ENCODE measurements at regions not wholly inside any gene's neighbourhood (a gene's known extent, or its start where the extent isn't known, plus 50 kb on each side); places are given as distances from the start of the nearest gene placed in this dataset.

DNA sequence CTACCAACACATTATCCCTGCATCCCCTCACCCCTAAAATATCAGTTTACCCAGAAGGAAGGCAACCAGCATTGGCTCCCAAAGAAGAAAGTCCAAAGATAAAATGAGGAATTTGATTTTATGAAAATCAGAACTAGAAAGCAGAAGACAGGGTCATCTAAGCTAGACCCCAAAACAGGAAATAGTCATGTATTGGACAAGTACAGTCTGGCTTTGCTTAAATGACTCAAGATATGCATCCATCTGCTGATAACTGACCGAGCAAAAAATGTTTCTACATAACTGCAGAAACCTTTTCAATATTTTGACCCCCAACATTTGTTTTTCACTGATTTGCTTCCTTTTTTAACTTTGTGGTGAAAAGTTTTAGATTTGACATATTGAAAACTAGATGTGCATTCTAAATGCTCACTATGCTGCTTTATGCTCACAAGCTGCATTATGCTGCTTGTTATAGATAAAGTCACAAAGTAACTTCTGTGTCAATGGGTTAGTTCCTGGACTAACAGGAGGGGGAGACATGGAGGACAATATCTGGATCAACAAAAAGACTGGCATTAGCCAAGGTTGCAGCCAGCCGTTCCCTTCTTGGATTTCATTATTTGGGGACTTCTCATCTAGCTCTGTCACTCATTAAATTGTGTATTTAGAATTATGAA is 227.0 kb downstream of the INHBA start:
- Histone ChIP-seq H3K79me2 (ENCODE audit: insufficient read depth) (no peaks in the 10 kb centered on the region), H3K36me3 (replicated peaks in 1 of 2; ENCODE audit: control insufficient read depth in 1 of 2, insufficient read depth in 2 of 2, low read length in 1 of 2) (no peaks in the 10 kb centered on the region), H3K4me2 (no peak overlapping the region), H3K9ac (no peak overlapping the region), H3K4me1 (ENCODE audit: control insufficient read depth in 1 of 2, insufficient read depth in 2 of 2, low read depth in 1 of 2, low read length in 1 of 2) (0 out of 4 replicates have a peak, but pooled peaks cover 0 to 13% of the 10 kb centered on the region in 2 experiments), H3K9me3 (no peaks in the 10 kb centered on the region), H3K27me3 (ENCODE audit: insufficient read depth) (no peaks in the 10 kb centered on the region), H3F3A (replicated peaks; ENCODE audit: insufficient read depth) (peaks cover 13% of the 10 kb centered on the region), H3K27ac (ENCODE audit: low read depth in 2 of 2, low read length in 1 of 2) (no peak overlapping the region), H3K9me2 (no peaks in the 10 kb centered on the region), H2AFZ (ENCODE audit: low read depth) (no peak overlapping the region), H3K4me3 (ENCODE audit: low read depth in 2 of 2, low read length in 1 of 2) (no peak overlapping the region), H4K20me1 (ENCODE audit: insufficient read depth) (no peaks in the 10 kb centered on the region)
- WGBS (ENCODE audit: low lambda C conversion rate), result 82% methylated on average over 2 of the region's 2 CpGs
- CTCF ChIA-PET, result interaction anchor here (0.7 kb wide), 1 partner anchor 221 kb away, joined by 3 read pairs; no protein-coding TSS in a partner anchor
- POLR2A ChIA-PET, result no interaction called here
- no peak for DNase-seq
- TF ChIP-seq EZH2phosphoT487 (IDR thresholded peaks at IDR 0.05; ENCODE audit: borderline replicate concordance, low read depth), result no peak
- TF ChIP-seq CTCF (IDR thresholded peaks at IDR 0.05), result no peak

DNA sequence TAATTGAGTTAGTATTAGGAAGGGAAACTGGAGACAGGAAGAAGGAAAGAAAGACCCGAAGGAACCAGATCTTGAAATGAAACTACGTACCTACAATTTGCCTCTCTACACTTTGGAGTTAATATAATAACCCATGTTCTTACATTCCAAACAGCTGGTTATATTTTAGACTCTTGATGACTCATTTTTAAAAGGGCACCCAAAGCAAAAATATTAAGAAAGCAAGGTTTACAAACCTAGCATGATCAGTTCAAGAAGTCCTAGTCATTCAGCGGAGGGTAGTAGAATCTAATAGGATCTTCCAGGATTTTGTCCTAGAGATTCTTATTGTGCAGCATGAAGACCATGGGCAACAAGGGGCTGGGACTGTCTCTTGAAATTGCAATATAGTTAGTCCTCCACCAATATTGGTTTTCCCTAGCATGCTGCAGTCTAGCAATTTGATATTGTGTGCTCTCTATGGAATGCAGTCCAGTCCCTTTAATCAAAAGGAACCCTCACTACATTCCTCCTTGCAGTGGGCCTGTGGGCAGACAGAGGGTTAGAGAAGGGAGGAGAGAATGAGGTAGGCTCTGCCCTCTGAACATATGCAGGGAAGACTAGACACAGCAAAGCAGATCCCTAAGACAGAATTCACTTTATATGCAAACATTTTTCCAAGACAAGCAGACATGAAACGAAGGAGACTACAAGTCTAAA is 230.3 kb downstream of the INHBA start:
- 55% methylated on average over 4 of the region's 4 CpGs for WGBS (ENCODE audit: low lambda C conversion rate)
- no peaks in the 10 kb centered on the region for H4K20me1 ChIP-seq (ENCODE audit: insufficient read depth)
- H3K27me3 ChIP-seq (ENCODE audit: insufficient read depth), result no peaks in the 10 kb centered on the region
- H3F3A ChIP-seq (replicated peaks; ENCODE audit: insufficient read depth), result peaks cover 10% of the 10 kb centered on the region
- H3K27ac ChIP-seq (ENCODE audit: low read depth in 2 of 2, low read length in 1 of 2), result peak overlapping the region; percentile 33 to 40; a peak in 2 of 4 replicates
- POLR2A ChIA-PET, result no interaction called here
- 0 out of 4 replicates have a peak, but pooled peaks cover 0 to 7% of the 10 kb centered on the region in 2 experiments for H3K4me1 ChIP-seq (ENCODE audit: control insufficient read depth in 1 of 2, insufficient read depth in 2 of 2, low read depth in 1 of 2, low read length in 1 of 2)
- no peaks in the 10 kb centered on the region for H3K9me2 ChIP-seq
- CTCF ChIA-PET, result interaction anchor here (0.7 kb wide), 1 partner anchor 18 kb away, joined by 4 read pairs; no protein-coding TSS in a partner anchor
- H3K79me2 ChIP-seq (ENCODE audit: insufficient read depth), result no peaks in the 10 kb centered on the region
- H2AFZ ChIP-seq (ENCODE audit: low read depth), result peak overlapping the region; percentile 17; the same call in 1 of the 2 replicates
- no peaks in the 10 kb centered on the region for H3K9me3 ChIP-seq
- H3K9ac ChIP-seq, result no peak overlapping the region
- H3K4me3 ChIP-seq (ENCODE audit: low read depth in 2 of 2, low read length in 1 of 2), result no peak overlapping the region
- H3K36me3 ChIP-seq (replicated peaks in 1 of 2; ENCODE audit: control insufficient read depth in 1 of 2, insufficient read depth in 2 of 2, low read length in 1 of 2), result no peaks in the 10 kb centered on the region
- TF ChIP-seq USF1 (IDR thresholded peaks at IDR 0.05; ENCODE audit: borderline replicate concordance, low read depth) (no peak), FOXM1 (IDR thresholded peaks at IDR 0.05; ENCODE audit: low read depth) (no peak), TCF12 (IDR thresholded peaks at IDR 0.05) (peak; percentile 53), USF2 (IDR thresholded peaks at IDR 0.05; ENCODE audit: borderline replicate concordance, low read depth, low read length) (no peak), MEF2A (IDR thresholded peaks at IDR 0.05; ENCODE audit: borderline replicate concordance, low read depth) (no peak)
- DNase-seq, result no peak
- H3K4me2 ChIP-seq, result peak overlapping the region; percentile 39; the same call in 1 of the 2 replicates

Data from SK-N-SH (cell line).